HG03354 (cell line): ENCODE measurements at regions not wholly inside any gene's neighbourhood (a gene's known extent, or its start where the extent isn't known, plus 50 kb on each side); places are given as distances from the start of the nearest gene placed in this dataset.
"Not testable (repeated sequence)": the region's sequence is repeated elsewhere in the genome, so short reads cannot be mapped to it uniquely, and the experiment has no call there.

Source experiments
- ATAC-seq: cut with Tn5 transposase; IDR thresholded peaks from one replicate; pipeline ENCODE4 v1.9.1; 2021; ENCODE audit warnings: mild to moderate bottlenecking; ENCODE audit not compliant: unreplicated experiment, poor library complexity, severe bottlenecking

- no peak for ATAC-seq
These were observed 869.2 kb downstream of the EFNA5 start for GRCh38 chr5:106801554-106801953.

GRCh38 chr5:106797996-106798395, 872.7 kb downstream of the EFNA5 start:
- no peak for ATAC-seq

DNA sequence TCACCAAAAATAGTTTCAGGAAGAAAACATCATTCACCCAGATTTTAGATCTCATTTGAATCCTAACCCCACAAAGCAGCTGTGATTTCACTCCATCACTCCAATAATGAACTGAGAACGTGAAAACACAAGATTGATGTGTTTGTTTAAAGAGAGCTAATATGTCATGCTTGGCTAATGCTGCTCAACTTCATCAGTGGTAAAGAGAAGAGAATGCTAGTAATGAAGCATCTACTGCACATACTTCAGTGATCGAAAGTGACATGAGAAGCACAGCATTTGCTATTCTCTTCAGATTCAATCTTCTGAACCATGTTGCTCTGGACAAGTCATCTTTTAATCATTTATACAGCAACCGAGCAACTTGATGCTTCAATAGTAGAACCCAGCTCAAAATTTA, 874.7 kb downstream of the EFNA5 start:
- no peak for ATAC-seq

DNA sequence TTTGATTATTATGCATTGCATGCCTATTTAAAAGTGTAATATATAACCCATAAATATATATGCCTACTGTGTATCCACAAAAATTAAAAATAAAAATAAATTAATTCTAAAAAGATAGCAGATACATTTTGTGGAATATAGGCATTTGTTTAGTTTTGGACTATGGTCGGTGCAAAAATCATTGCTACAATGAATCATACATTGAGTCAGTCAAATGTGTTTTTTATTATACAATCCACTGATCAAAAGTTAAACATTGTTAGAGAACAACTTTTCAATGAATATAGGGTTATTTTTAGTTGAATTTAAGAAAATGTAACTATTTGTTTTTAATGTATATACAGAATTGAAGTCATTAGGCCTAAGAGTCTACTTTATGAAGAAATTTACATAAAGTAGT, 885.9 kb downstream of the EFNA5 start:
- no peak for ATAC-seq

- ATAC-seq: no peak
These were observed 890.4 kb downstream of the EFNA5 start for GRCh38 chr5:106780355-106780754.

DNA sequence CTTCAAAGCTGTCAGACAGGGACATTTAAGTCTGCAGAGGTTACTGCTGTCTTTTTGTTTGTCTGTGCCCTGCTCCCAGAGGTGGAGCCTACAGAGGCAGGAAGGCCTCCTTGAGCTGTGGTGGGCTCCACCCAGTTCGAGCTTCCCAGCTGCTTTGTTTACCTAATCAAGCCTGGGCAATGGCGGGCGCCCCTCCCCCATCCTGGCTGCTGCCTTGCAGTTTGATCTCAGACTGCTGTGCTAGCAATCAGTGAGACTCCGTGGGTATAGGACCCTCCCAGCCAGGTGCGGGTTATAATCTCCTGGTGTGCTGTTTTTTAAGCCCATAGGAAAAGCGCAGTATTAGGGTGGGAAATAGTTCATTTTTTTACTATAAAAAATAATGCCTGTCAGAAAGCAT, 894.2 kb downstream of the EFNA5 start:
- ATAC-seq: not testable (repeated sequence)

GRCh38 chr5:106768392-106768791, 902.3 kb downstream of the EFNA5 start:
- ATAC-seq: no peak

- no peak for ATAC-seq
These were observed 903.8 kb downstream of the EFNA5 start for GRCh38 chr5:106766916-106767315.

DNA sequence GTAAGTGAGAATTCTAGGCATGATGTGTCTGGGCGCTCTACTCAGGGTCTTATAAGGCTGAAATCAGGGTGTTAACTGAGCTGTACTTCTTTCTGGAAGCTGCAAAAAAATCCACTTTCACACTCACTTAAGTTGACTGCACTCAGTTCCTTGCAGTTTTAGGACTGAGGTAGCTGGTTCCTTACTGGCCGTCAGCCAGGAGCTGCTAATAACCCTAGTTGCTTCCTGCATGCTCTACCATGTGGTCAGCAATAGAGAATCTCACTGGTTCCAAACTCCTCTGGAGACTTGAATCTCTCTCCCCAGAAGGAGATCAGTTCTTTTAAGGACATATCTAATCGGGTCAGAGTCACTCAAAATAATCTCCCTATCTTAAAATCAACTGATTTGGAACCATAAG, 911.2 kb downstream of the EFNA5 start:
- ATAC-seq: no peak

GRCh38 chr5:106759152-106759551, 911.6 kb downstream of the EFNA5 start:
- no peak for ATAC-seq

GRCh38 chr5:106757672-106758071, 913.1 kb downstream of the EFNA5 start:
- ATAC-seq: no peak

GRCh38 chr5:106755789-106756188, 914.9 kb downstream of the EFNA5 start:
- ATAC-seq: no peak

- ATAC-seq: no peak
These were observed 915.7 kb downstream of the EFNA5 start for GRCh38 chr5:106755066-106755465.

DNA sequence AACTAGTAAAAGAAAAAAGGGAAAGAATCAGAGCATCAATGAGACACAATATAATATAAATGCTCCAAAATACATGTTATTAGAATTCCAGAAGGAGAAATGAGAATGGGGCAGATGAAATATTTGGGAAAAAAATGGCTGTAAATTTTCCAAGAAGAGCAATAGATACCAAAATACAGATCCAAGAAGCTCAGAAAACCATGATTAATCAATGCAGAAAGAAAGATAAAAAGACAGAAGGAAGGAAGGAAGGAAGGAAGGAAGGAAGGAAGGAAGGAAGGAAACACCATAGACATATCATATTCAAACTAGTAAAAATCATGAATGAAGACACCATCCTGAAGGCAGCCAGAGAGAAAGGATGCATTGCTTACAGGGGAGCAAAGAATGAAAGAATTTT, 920.9 kb downstream of the EFNA5 start:
- no peak for ATAC-seq

GRCh38 chr5:106739127-106739526, 931.6 kb downstream of the EFNA5 start:
- ATAC-seq: no peak

GRCh38 chr5:106737111-106737510, 933.6 kb downstream of the EFNA5 start:
- ATAC-seq: no peak

DNA sequence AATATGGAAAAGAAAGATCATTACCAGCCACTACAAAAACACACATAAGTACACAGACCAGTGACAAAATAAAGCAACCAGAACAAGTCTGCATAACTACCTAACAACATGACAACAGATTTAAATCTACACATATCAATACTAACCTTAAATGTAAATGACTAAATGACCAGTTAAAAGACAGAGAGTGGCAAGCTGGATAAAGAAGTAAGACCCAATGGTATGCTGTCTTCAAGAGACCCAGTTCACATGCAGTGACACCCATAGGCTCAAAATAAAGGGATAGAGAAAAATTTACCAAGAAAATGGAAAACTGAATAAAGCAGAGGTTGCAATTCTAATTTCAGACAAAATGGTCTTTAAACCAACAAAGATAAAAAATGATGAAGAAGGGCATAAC, 938.1 kb downstream of the EFNA5 start:
- no peak for ATAC-seq

DNA sequence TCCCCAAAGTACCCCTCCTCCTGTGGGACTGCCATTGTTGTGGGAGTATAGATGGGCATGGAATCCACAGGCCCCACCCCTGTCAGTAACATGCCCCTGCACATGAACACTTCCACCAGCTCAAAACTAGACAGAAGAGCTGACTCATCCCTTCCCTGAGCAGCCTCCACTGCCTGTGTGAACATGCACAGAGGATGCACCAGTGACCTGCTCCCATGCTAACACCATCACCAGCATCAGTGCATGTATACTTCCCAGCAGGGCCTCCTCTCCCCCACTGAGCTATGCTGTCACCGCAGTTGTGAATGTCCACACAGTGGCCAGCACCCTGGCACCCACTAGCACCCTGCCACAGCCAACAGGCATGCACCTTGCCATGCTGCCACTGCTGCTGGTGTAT, 939.8 kb downstream of the EFNA5 start:
- ATAC-seq: no peak

- ATAC-seq: no peak
These were observed 940.2 kb downstream of the EFNA5 start for GRCh38 chr5:106730506-106730905.

- ATAC-seq: no peak
These were observed 942.5 kb downstream of the EFNA5 start for GRCh38 chr5:106728208-106728607.

GRCh38 chr5:106727071-106727470, 943.7 kb downstream of the EFNA5 start:
- no peak for ATAC-seq

DNA sequence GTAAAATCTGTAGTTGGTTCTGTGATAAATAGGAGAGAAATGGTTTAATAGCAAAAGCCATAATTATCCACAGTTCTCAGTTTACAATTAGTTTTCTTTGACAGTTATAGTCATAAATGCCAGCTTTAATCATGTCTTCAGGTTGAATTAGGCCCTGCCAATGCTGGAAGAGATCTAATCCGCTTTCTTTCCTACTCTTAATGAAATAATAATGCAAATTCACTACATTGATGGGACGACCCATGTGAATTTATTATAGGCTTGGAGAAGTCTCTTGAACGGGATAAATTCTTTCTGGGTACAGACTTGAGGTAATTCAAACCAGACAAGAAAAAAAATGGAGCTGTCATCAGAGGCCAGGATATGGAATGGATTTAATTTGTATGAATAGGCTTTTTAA, 950.4 kb downstream of the EFNA5 start:
- ATAC-seq: no peak

DNA sequence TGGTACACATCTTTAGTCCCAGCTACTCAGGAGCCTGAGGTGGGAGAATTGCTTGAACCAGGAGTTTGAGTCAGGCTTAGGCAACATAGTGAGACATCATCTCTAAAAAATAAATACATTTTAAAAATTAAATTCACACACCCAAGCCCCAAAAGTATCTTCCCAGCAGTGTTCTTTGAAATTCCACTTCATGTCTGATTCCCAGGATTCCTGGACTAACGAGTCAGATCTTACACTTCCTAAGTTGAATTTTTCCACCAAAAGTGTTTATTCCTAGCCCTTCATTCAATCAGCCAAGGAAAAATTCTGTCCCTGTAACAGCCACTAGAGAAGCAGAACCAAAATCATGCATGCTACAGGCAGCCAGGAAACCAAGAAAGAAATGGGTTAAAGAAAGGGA, 970.9 kb downstream of the EFNA5 start:
- ATAC-seq: no peak
